ENCODE measurements at regions not wholly inside any gene's neighbourhood (a gene's known extent, or its start where the extent isn't known, plus 50 kb on each side); places are given as distances from the start of the nearest gene placed in this dataset.

DNA sequence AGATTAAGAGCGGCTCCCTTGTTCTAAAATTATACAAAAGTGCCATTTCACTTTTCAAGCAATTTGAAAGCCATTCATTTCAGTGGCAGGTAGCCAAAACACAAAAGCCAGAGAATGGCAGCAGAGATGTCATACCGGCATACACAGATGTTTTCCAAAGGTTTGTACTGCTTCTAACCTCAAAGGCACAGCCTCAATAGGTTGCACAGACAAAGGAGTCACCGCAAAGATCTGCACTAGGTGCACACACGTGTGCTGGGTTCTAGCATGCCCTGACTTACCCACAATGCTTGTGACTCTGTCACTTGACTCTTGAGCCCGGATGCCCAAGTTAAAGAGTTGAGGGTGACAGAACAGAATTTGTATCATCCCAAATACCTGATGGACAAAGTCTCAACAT lies 448.9 kb upstream of the ADGRL2 start:
- TF ChIP-seq CTCF (IDR thresholded peaks at IDR 0.05), result no peak
- TF ChIP-seq POLR2A (IDR thresholded peaks at IDR 0.05), result no peak

Data from prostate gland (tissue), 2 donors.